HepG2 (cell line): ENCODE measurements at regions not wholly inside any gene's neighbourhood (a gene's known extent, or its start where the extent isn't known, plus 50 kb on each side); places are given as distances from the start of the nearest gene placed in this dataset.
A peak's percentile ranks its signal among the peaks of the same experiment; 100 is the strongest.

Experiments
- ATAC-seq: fragments of 200-7000 bp; cut with Tn5 transposase; 3 replicates; pipeline ENCODE4 v1.9.1; 2020; ENCODE audit warnings: mild to moderate bottlenecking, moderate library complexity
- BruUV-seq: library from RNA; stranded (reverse); fragments of 400-500 nt; replicated peaks from 2 replicates; lab custom pipeline; 2021; lab: Mats Ljungman, UMichigan
- CTCF ChIA-PET: fragments of 300-600 bp; formaldehyde crosslinking; extraction: SDS; loops from one replicate; lab custom pipeline; 2021; ENCODE audit warnings: low total read pairs, inconsistent platforms, low intra/inter-chr PET ratio; lab: Yijun Ruan, JAX
- POLR2A ChIA-PET: fragments of 350-600 bp; sonication (Branson Sonifier 250); formaldehyde crosslinking; loops from one replicate; lab custom pipeline; 2020; ENCODE audit warnings: antibody characterized with exemption, inconsistent platforms; lab: Yijun Ruan, JAX
- DNase-seq: peaks from one replicate; pipeline ENCODE4 v3.0.0-alpha.2; 2015; ENCODE audit warnings: low spot score
- FAIRE-seq: peaks from 3 replicates; lab custom pipeline; 2011; peaks lifted over from hg19 to GRCh38; lab: Jason Lieb, UNC
- H2AFZ ChIP-seq: one replicate; pipeline ENCODE4 v1.6.1; 2011; ENCODE audit warnings: low read length, inconsistent platforms
- H3K27ac ChIP-seq: fragments of 300-600 bp; 3 replicates; pipeline ENCODE4 v1.8.0; 2011; ENCODE audit warnings: mixed run types, mild to moderate bottlenecking, mixed read lengths, low read length, inconsistent platforms; ENCODE audit not compliant: insufficient read depth; ENCODE audit errors: extremely low read length
- H3K27me3 ChIP-seq, 2 experiments: fragments of 200-600 bp in 1 of 2; 2 replicates in 1 of 2; 3 replicates in 1 of 2; pipeline versions ENCODE4 v1.6.0 to v1.8.0; 2011; ENCODE audit warnings: low read length in 2 of 2, mild to moderate bottlenecking in 2 of 2, moderate library complexity in 2 of 2, inconsistent platforms in 1 of 2; ENCODE audit not compliant: insufficient read depth in 2 of 2, control insufficient read depth in 1 of 2
- H3K36me3 ChIP-seq, 2 experiments: fragments of 200-600 bp in 1 of 2; replicated peaks in 1 of 2; 2 replicates in 1 of 2; 3 replicates in 1 of 2; pipeline versions ENCODE4 v1.5.1 to v1.8.0; 2011; ENCODE audit warnings: low read length in 2 of 2, inconsistent platforms in 1 of 2; ENCODE audit not compliant: insufficient read depth in 2 of 2, control insufficient read depth in 1 of 2
- H3K4me1 ChIP-seq: 2 replicates; pipeline ENCODE4 v1.5.1; 2012; ENCODE audit warnings: low read length, inconsistent platforms; ENCODE audit not compliant: insufficient read depth
- H3K4me2 ChIP-seq: 2 replicates; pipeline ENCODE4 v1.6.0; 2011; ENCODE audit warnings: low read depth, low read length, inconsistent platforms
- H3K4me3 ChIP-seq, 3 experiments: fragments of 200-600 bp in 1 of 3; sonication (generic), shearing (Covaris generic) in 1 of 3; replicated peaks in 1 of 3; 2 replicates each; pipeline ENCODE4 v1.5.1; 2011 to 2016; ENCODE audit warnings: low read length in 3 of 3, inconsistent platforms in 2 of 3, low read depth in 2 of 3, mild to moderate bottlenecking in 2 of 3, control low read depth in 1 of 3, mixed read lengths in 1 of 3; ENCODE audit not compliant: insufficient read depth in 1 of 3
- H3K79me2 ChIP-seq: one replicate; pipeline ENCODE4 v1.6.1; 2011; ENCODE audit warnings: low read length, inconsistent platforms; ENCODE audit not compliant: insufficient read depth
- H3K9ac ChIP-seq: 2 replicates; pipeline ENCODE4 v1.6.0; 2011; ENCODE audit warnings: mild to moderate bottlenecking, low read depth, low read length, inconsistent platforms; ENCODE audit not compliant: insufficient read depth
- H3K9me3 ChIP-seq: 2 replicates; pipeline ENCODE4 v1.5.1; 2012; ENCODE audit warnings: mild to moderate bottlenecking, low read length
- H4K20me1 ChIP-seq: 2 replicates; pipeline ENCODE4 v1.6.0; 2011; ENCODE audit warnings: inconsistent platforms, mild to moderate bottlenecking, low read length, moderate library complexity; ENCODE audit not compliant: insufficient read depth
- FOSL2 ChIP-seq: sonication (generic); formaldehyde crosslinking; IDR thresholded peaks from 2 replicates; pipeline ENCODE4 v1.4.0; 2020; ENCODE audit warnings: missing genetic modification reagents
- GABPA ChIP-seq, 2 experiments: IDR thresholded peaks; 2 replicates each; pipeline ENCODE4 v1.6.1; 2011 to 2016; ENCODE audit warnings: low read depth in 2 of 2, low read length in 1 of 2, missing biosample characterization in 1 of 2, missing genetic modification characterization in 1 of 2
- IKZF1 ChIP-seq: fragments of 450-650 bp; IDR thresholded peaks from 2 replicates; pipeline ENCODE4 v1.7.1; 2016
- KMT2A ChIP-seq: sonication (generic); formaldehyde crosslinking; IDR thresholded peaks from 2 replicates; pipeline ENCODE4 v1.4.0; 2020; ENCODE audit warnings: missing genetic modification reagents
- MBNL3 ChIP-seq: fragments of 250-450 bp; sonication (Bioruptor Pico); conservative IDR thresholded peaks from 2 replicates; pipeline ENCODE4 v1.8.0; 2022; ENCODE audit warnings: mild to moderate bottlenecking, inconsistent platforms
- MIER2 ChIP-seq: IDR thresholded peaks from 2 replicates; pipeline ENCODE4 v1.6.1; 2016; ENCODE audit warnings: missing biosample characterization, missing genetic modification reagents
- NCOA2 ChIP-seq: sonication (generic); formaldehyde crosslinking; IDR thresholded peaks from 2 replicates; pipeline ENCODE4 v1.8.0; 2022; ENCODE audit warnings: inconsistent platforms
- PRDM15 ChIP-seq: sonication (generic); formaldehyde crosslinking; IDR thresholded peaks from 2 replicates; pipeline ENCODE4 v1.4.0; 2020; ENCODE audit warnings: missing genetic modification reagents
- PREB ChIP-seq: sonication (generic); formaldehyde crosslinking; IDR thresholded peaks from 2 replicates; pipeline ENCODE4 v1.4.0; 2020; ENCODE audit warnings: missing genetic modification reagents
- RFXANK ChIP-seq: IDR thresholded peaks from 2 replicates; pipeline ENCODE4 v1.6.1; 2016
- ZNF234 ChIP-seq: sonication (generic); formaldehyde crosslinking; conservative IDR thresholded peaks from 2 replicates; pipeline ENCODE4 v1.5.1; 2020; ENCODE audit warnings: mild to moderate bottlenecking, missing genetic modification reagents
- ZNF331 ChIP-seq: sonication (generic); formaldehyde crosslinking; IDR thresholded peaks from 2 replicates; pipeline ENCODE4 v1.4.0; 2020; ENCODE audit warnings: missing genetic modification reagents
- ZNF441 ChIP-seq: sonication (generic); formaldehyde crosslinking; IDR thresholded peaks from 2 replicates; pipeline ENCODE4 v1.7.0; 2021; ENCODE audit warnings: missing genetic modification reagents, borderline replicate concordance
- ZNF629 ChIP-seq: sonication (generic); formaldehyde crosslinking; conservative IDR thresholded peaks from 2 replicates; pipeline ENCODE4 v1.5.0; 2020; ENCODE audit warnings: missing genetic modification reagents
- WGBS: methylation state at CpG from one replicate; pipeline ENCODE4 v1.1.6; 2017; ENCODE audit warnings: low lambda C conversion rate; 5-methylcytosine and 5-hydroxymethylcytosine counted together
- in situ Hi-C: cut with HindIII; loops from 2 replicates; pipeline ENCODE4 v1.10.0; 2017; ENCODE audit warnings: low pct_unique_long_range_greater_than_20kb; ENCODE audit not compliant: extremely low pct_ligation_motif_present
- intact Hi-C: fragments of 100-400 bp; cut with micrococcal nuclease; formaldehyde crosslinking; loops from one replicate; pipeline ENCODE4 v1.10.0; 2022; ENCODE audit not compliant: unreplicated experiment

DNA sequence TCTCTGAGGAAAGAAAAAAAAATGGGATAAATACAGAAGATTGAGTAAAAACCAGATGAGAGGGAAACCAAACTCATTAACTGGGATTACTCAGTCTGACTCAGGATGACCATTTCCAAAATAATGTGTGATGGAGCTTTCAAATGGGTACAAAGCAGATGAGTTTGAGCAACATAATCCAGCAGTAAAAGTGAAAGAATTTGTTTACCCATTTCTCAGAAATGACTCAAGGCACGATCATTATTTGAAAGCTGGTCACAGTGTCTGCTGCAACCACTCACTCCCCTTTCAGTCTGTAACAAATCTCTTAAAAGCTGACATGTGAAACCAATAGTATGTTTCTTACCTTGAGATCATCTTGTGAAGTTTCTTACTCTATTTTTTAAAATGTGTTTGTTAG lies 104.7 kb upstream of the KLF14 start:
- ChIA-PET POLR2A (no interaction called here), CTCF (no interaction called here)
- Histone ChIP-seq H3K27ac (no peak overlapping the region), H2AFZ (no peak overlapping the region), H3K27me3 (no peaks in the 10 kb centered on the region), H4K20me1 (no peaks in the 10 kb centered on the region), H3K4me3 (no peak overlapping the region), H3K36me3 (no peaks in the 10 kb centered on the region), H3K4me1 (no peaks in the 10 kb centered on the region), H3K4me2 (no peak overlapping the region), H3K9ac (no peak overlapping the region), H3K9me3 (no peaks in the 10 kb centered on the region), H3K79me2 (no peaks in the 10 kb centered on the region)
- in situ Hi-C loops = no loop called here
- FAIRE-seq (no peak), ATAC-seq (no peak), DNase-seq (no peak)
- intact Hi-C loops = no loop called here
- TF ChIP-seq ZNF629 = 0 out of 2 replicates have a peak, but pooled peaks have one; percentile 7
- no peak for TF ChIP-seq ZNF331 (CRISPR knock-in tag)
- WGBS = 0% methylated on average over 1 of the region's 1 CpG
- BruUV-seq = no TSS peak

- POLR2A ChIA-PET = no interaction called here
- no peak for FAIRE-seq
Observed at GRCh38 chr7:130840599-130840998, 106.6 kb upstream of the KLF14 start.

More at GRCh38 chr7:130840599-130840998, 106.6 kb upstream of the KLF14 start:
- Histone ChIP-seq H3K4me3 (no peak overlapping the region), H3K4me2 (no peak overlapping the region), H3K27ac (no peak overlapping the region), H3K36me3 (no peaks in the 10 kb centered on the region), H4K20me1 (no peaks in the 10 kb centered on the region), H3K27me3 (0 out of 5 replicates have a peak, but pooled peaks cover 0 to 4% of the 10 kb centered on the region in 2 experiments), H2AFZ (no peak overlapping the region), H3K9ac (no peak overlapping the region), H3K4me1 (0 out of 2 replicates have a peak, but pooled peaks cover 7% of the 10 kb centered on the region), H3K9me3 (no peaks in the 10 kb centered on the region), H3K79me2 (no peaks in the 10 kb centered on the region)
- no TSS peak for BruUV-seq
- 84% methylated on average over 2 of the region's 2 CpGs for WGBS
- intact Hi-C loops = no loop called here
- in situ Hi-C loops = no loop called here
- ATAC-seq (no peak), DNase-seq (no peak)
- no peak for TF ChIP-seq MIER2 (CRISPR knock-in tag)
- no peak for TF ChIP-seq NCOA2 (CRISPR knock-in tag)
- no peak for TF ChIP-seq GABPA (IDR thresholded peaks at IDR 0.05; ENCODE audit: low read depth, low read length)
- TF ChIP-seq GABPA (CRISPR knock-in tag; IDR thresholded peaks at IDR 0.05; ENCODE audit: low read depth) = no peak
- TF ChIP-seq MBNL3 (CRISPR knock-in tag) = no peak
- TF ChIP-seq PRDM15 (CRISPR knock-in tag) = no peak
- no peak for TF ChIP-seq PREB (CRISPR knock-in tag)
- TF ChIP-seq FOSL2 (CRISPR knock-in tag) = no peak
- TF ChIP-seq ZNF441 = no peak
- no peak for TF ChIP-seq RFXANK (CRISPR knock-in tag)
- TF ChIP-seq KMT2A (CRISPR knock-in tag) = no peak
- TF ChIP-seq ZNF234 (CRISPR knock-in tag) = no peak
- no peak for TF ChIP-seq IKZF1
- CTCF ChIA-PET = no interaction called here
